ENCODE measurements at regions not wholly inside any gene's neighbourhood (a gene's known extent, or its start where the extent isn't known, plus 50 kb on each side); places are given as distances from the start of the nearest gene placed in this dataset.

GRCh38 chr12:126156806-126157574, 1091.8 kb downstream of the AACS start:
- no peak for DNase-seq

DNA sequence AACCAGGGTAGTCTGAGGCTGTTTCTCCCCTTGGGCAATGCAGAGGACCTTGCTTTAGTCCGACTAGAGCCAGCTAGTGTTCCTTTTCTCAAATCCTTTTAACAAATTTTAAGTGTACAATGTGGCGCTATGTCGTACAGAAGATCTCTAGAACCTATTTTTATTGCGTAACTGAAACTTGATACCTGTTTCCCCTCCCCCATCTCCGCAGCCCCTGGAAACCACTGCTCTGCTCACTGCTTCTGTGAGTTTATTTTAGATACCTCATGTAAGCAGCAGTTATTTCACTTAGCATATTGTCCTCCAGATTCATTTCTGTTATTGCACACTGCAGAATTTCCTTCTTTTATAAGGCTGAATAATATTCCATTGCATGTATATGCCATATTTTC, 1092.3 kb downstream of the AACS start:
- peak; percentile 6 for DNase-seq

GRCh38 chr12:126159139-126159538, 1093.9 kb downstream of the AACS start:
- no peak for DNase-seq

- DNase-seq = no peak
These were observed 1095.7 kb downstream of the AACS start for GRCh38 chr12:126160912-126161311.

- no peak for DNase-seq
These were observed 1098.7 kb downstream of the AACS start for GRCh38 chr12:126163984-126164383.

DNA sequence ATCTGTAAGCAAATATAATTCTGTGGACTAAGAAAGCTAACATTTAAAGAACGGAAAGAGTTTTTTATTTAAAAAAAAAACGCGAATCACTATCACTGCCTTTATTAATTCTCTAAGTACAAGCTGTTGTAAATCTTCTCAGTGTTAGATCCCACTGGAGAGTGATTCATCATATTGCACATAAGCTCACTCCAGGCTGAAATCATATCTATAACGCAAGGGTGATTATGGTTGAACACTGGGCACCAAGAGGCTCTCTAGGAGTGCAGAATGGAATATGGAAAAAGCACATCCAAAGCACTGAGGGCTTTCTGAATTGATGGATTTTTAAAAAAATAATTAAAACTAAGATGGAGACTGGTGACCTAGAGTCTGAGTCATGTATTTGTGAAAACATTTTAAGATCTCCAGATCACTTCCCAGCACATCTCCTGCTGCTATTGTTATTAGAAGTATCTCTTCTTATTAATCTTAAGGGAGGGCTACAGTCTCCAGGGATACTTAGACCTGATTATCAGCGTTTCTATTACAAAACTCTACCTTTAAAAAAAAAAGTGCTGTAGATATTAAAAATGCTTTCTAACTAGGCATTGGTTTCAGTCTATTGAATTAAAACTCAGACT, 1106.8 kb downstream of the AACS start:
- no peak for DNase-seq

- DNase-seq = no peak
These were observed 1117.5 kb downstream of the AACS start for GRCh38 chr12:126182619-126183236.

GRCh38 chr12:126185025-126185424, 1119.8 kb downstream of the AACS start:
- DNase-seq = no peak

GRCh38 chr12:126189856-126190255, 1124.6 kb downstream of the AACS start:
- DNase-seq = no peak

- peak; percentile 31 for DNase-seq
These were observed 1126.0 kb downstream of the AACS start for GRCh38 chr12:126191031-126191891.

DNA sequence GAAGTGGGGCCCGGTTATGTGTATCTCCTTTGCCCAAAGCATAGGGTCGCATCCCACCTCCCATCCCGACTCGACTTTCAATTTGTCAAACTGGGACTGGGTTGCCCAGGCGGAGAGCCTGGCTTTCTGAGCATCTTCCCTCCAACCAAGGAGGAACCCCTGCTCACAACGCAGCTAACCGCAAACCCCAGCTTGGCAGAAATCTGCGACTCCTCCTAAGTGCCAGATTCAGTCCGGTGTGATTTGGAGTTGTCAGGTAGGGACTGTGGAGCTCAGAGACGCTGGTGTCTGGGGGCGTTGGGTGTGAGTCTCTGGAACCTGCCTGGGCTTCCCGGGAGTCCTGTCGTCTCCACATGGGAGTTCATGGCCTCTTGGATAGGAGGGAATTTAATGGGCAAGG, 1126.7 kb downstream of the AACS start:
- peak; percentile 36 for DNase-seq

GRCh38 chr12:126193190-126193589, 1128.0 kb downstream of the AACS start:
- DNase-seq = no peak

DNA sequence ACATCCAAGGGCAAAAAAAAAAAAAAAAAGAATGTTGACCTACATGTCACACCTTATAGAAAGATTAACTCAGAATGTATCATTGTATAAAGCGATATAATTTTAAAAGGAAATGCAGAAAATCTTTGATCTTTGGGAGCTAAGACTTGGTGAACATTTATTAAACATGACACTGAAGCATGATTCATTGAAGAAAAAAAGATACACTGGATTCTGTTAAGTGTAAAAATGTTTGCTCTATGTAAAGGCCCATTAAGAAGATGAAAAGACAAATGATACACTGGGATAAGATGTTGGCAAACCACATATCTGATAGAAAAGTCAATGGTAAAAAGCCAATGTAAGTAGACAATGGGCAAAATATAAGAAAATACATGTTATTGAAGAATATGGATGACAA, 1131.0 kb downstream of the AACS start:
- DNase-seq = no peak

DNA sequence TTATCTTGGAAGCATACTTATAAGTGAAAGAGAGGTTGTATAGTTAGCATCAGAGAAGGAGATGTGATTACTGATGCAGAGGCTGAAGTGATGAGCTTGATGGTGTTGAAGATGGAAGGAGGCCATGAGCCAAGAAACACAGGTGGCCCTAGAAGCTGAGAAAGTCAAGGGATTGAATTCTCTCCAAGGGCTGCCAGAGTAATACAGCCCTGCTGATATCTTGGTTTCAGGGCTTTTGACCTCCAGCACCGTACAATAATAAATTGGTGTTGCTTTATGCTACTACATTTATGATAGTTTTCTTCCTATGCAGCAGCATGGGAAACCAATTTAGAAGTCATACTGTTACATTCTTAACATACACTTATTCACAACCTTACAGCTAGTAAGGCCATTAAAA, 1133.3 kb downstream of the AACS start:
- no peak for DNase-seq

GRCh38 chr12:126198966-126199692, 1133.9 kb downstream of the AACS start:
- DNase-seq = no peak

- DNase-seq = no peak
These were observed 1136.8 kb downstream of the AACS start for GRCh38 chr12:126201981-126202537.

DNA sequence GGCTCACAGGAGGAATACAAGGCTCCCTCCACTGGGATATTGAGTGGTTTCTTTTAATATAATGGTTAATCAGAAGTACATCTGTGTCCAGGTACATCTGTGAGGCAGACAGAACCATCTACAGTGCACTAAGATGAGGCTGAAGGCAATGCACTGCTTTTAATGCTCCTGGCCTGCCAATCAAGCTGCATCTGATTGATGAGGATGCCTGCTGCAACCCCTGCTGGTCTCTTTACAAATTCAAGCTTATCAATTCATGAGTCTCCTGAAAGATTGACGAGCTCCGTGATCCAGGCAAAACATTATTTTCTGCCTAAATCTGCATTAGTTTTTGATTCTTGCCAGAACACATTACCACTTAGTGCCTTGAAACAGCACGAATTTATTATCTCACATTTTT, 1139.1 kb downstream of the AACS start:
- DNase-seq = no peak

GRCh38 chr12:126210026-126210425, 1144.8 kb downstream of the AACS start:
- DNase-seq = no peak

- DNase-seq = no peak
These were observed 1145.2 kb downstream of the AACS start for GRCh38 chr12:126210448-126210847.

DNA sequence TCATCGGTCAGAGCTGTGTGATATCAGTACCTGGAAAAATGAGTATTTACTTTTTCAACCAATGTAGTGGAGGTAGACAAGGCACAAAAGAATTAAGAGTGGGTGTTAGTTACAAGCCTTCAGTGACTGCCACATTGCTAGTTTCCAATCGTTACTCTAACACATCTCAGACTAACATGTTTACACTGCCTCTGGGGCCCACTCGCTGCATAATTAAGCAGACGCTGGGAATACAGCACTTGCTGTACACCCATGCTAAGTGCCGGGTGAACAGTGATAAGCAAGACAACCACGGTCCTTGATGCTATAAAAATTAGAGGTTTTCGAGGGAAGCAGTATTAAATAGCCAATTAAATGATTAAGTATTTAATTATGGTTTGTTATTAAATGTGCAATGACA, 1147.6 kb downstream of the AACS start:
- DNase-seq = peak; percentile 36

- DNase-seq = no peak
These were observed 1153.5 kb downstream of the AACS start for GRCh38 chr12:126218697-126219096.

DNA sequence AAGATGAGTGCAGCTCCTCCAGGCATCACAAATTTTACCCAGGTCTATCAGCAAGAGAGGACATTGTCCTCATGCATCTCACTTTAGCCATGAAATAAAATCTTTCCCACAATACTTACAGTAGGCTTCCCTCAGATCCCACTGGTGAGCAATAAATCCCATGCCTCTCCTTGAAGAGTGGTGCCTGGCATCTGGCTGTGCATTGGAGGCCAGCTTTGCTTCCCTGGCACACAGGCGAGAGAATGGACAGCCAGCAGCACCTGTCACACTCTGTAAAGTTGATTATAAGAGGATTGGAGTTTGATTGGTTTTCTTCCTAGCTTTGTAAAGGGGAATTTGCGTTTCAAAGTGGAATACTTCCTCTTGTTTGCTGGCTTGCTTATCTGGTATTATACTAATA, 1153.9 kb downstream of the AACS start:
- no peak for DNase-seq
